Kidney epithelial cell (primary cell): ENCODE measurements at regions not wholly inside any gene's neighbourhood (a gene's known extent, or its start where the extent isn't known, plus 50 kb on each side); places are given as distances from the start of the nearest gene placed in this dataset.
"Not testable (repeated sequence)": the region's sequence is repeated elsewhere in the genome, so short reads cannot be mapped to it uniquely, and the experiment has no call there.

Source experiments
- DNase-seq: peaks from one replicate; pipeline ENCODE4 v3.0.0-alpha.2; 2010; ENCODE audit warnings: low read depth
- H3K27me3 ChIP-seq: 2 replicates; pipeline ENCODE4 v1.6.0; 2011; ENCODE audit warnings: low read length; ENCODE audit not compliant: control insufficient read depth, insufficient read depth
- H3K36me3 ChIP-seq: 2 replicates; pipeline ENCODE4 v1.5.1; 2011; ENCODE audit warnings: low read length; ENCODE audit not compliant: control insufficient read depth, insufficient read depth
- H3K4me3 ChIP-seq: 2 replicates; pipeline ENCODE4 v1.5.1; 2011; ENCODE audit warnings: low read depth, mild to moderate bottlenecking, control low read depth, low read length
- CTCF ChIP-seq: IDR thresholded peaks from 2 replicates; pipeline ENCODE4 v1.5.1; 2011; ENCODE audit warnings: mild to moderate bottlenecking, moderate library complexity, low read length, control low read depth, inconsistent platforms; ENCODE audit not compliant: insufficient read depth, poor library complexity, severe bottlenecking

DNA sequence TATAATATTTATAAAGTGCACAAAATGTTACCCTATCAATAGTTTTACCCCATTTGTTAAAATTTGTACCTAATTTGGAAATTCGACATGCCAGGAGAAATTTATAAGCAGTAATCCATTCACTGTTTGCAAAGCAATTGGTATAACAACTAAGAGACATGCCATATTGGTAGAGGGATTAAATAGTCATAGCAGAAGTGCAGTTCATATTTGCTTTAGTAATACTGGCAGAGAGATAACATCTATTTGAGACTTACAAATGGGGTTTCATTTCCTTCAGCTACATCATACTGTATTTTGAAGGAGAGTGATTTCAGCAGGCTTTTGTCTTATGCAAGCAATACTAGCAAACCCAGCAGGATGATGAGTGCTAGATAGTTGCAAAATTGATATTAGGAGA, 610.4 kb upstream of the CDH10 start:
- TF ChIP-seq CTCF = no peak
- Histone ChIP-seq H3K36me3 (no peaks in the 10 kb centered on the region), H3K4me3 (no peak overlapping the region), H3K27me3 (no peaks in the 10 kb centered on the region)
- no peak for DNase-seq

GRCh38 chr5:25241981-25242380, 597.2 kb upstream of the CDH10 start:
- H3K36me3 ChIP-seq = no peaks in the 10 kb centered on the region
- TF ChIP-seq CTCF = no peak
- no peaks in the 10 kb centered on the region for H3K27me3 ChIP-seq
- H3K4me3 ChIP-seq = no peak overlapping the region
- DNase-seq = no peak

- H3K36me3 ChIP-seq, H3K27me3 ChIP-seq, DNase-seq, H3K4me3 ChIP-seq: not testable (repeated sequence)
Measured at GRCh38 chr5:25238720-25239119, 593.9 kb upstream of the CDH10 start.

GRCh38 chr5:25224316-25224982, 579.7 kb upstream of the CDH10 start:
- Histone ChIP-seq H3K4me3 (no peak overlapping the region), H3K27me3 (no peaks in the 10 kb centered on the region), H3K36me3 (no peaks in the 10 kb centered on the region)
- TF ChIP-seq CTCF = no peak
- no peak for DNase-seq

GRCh38 chr5:25199902-25200301, 555.1 kb upstream of the CDH10 start:
- H3K27me3 ChIP-seq, DNase-seq, H3K36me3 ChIP-seq, H3K4me3 ChIP-seq: not testable (repeated sequence)

GRCh38 chr5:25190521-25191000, 545.8 kb upstream of the CDH10 start:
- Histone ChIP-seq H3K27me3 (no peaks in the 10 kb centered on the region), H3K36me3 (no peaks in the 10 kb centered on the region), H3K4me3 (no peak overlapping the region)
- DNase-seq = no peak
- no peak for TF ChIP-seq CTCF

DNA sequence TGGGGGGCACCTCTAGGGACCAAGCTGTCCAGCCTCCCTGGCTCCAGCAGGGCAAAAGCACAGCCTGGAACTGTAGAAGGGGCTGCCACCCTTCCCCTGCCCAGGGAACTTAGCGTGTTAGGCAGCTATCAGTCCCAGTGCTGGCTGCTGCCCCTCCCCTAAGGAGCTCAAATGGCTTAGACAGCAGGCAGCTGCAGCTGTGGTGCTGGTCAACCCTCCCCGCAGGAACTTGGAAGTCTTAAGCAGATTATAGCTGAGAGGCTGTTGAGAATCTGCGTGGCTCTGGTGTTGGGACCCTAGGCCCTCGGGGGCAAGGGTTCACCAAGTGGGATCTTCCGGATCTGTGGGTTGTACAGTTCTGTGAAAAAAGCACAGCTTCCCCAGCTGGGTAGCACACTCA, 536.5 kb upstream of the CDH10 start:
- TF ChIP-seq CTCF = no peak
- no peak overlapping the region for H3K4me3 ChIP-seq
- no peaks in the 10 kb centered on the region for H3K27me3 ChIP-seq
- DNase-seq = no peak
- no peaks in the 10 kb centered on the region for H3K36me3 ChIP-seq

DNA sequence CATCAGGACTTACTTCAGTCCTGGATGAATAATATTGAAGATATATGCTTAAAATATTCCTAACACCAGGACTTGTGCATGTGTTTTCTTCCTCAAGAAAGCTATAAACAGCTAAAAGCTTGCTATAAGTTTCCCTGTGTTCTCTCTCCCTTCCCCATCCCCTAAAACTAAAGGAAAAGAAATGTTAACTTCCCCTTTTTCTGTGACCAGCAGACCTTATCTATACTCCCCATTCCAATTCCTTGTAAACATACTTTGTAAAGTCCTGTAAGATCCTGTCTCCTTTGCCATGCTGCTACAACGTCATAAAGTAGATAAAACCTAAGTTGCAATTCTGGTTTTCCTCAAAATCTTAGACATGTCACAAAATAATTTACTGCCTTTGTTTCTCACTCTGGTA, 517.8 kb upstream of the CDH10 start:
- H3K27me3 ChIP-seq, DNase-seq, H3K36me3 ChIP-seq, H3K4me3 ChIP-seq: not testable (repeated sequence)
